Fibroblast of lung (primary cell): ENCODE measurements at regions not wholly inside any gene's neighbourhood (a gene's known extent, or its start where the extent isn't known, plus 50 kb on each side); places are given as distances from the start of the nearest gene placed in this dataset.

Experiments
- CTCF ChIP-seq, 2 donors: IDR thresholded peaks in 1 of 2; conservative IDR thresholded peaks in 1 of 2; 1 replicate in 1 of 2; 2 replicates in 1 of 2; pipeline ENCODE4 v1.5.1; 2011 to 2012; ENCODE audit warnings: low read length in 2 of 2, control low read depth in 1 of 2, inconsistent platforms in 1 of 2, low read depth in 1 of 2, mild to moderate bottlenecking in 1 of 2
- EZH2 ChIP-seq: IDR thresholded peaks from 2 replicates; pipeline ENCODE4 v1.5.1; 2012; ENCODE audit warnings: low read length, control low read depth, mild to moderate bottlenecking; ENCODE audit errors: missing control alignments

GRCh38 chr7:24231493-24231892 lies 52.5 kb upstream of the NPY start:
- TF ChIP-seq EZH2 (no peak), CTCF (conservative IDR thresholded peaks at IDR 0.05 in 1 of 2, IDR thresholded peaks at IDR 0.05 in 1 of 2; ENCODE audit: low read depth in 1 of 2, low read length in 2 of 2) (no peak)
